OCI-LY3 (cell line): ENCODE measurements at regions not wholly inside any gene's neighbourhood (a gene's known extent, or its start where the extent isn't known, plus 50 kb on each side); places are given as distances from the start of the nearest gene placed in this dataset.
"Not testable (repeated sequence)": the region's sequence is repeated elsewhere in the genome, so short reads cannot be mapped to it uniquely, and the experiment has no call there.

Experiments used
- H2AFZ ChIP-seq: fragments of 200-600, 300-600 bp; shearing (Covaris generic); 2 replicates; pipeline ENCODE4 v1.6.0; 2014; ENCODE audit warnings: antibody characterized with exemption, low read depth, low read length
- H3K27ac ChIP-seq: fragments of 200-600, 300-600 bp; sonication (generic); 2 replicates; pipeline ENCODE4 v1.5.1; 2014; ENCODE audit warnings: mild to moderate bottlenecking, low read length, moderate library complexity, mixed read lengths
- H3K27me3 ChIP-seq: fragments of 200-600, 300-600 bp; sonication (generic); 2 replicates; pipeline ENCODE4 v1.6.1; 2014; ENCODE audit warnings: low read depth, low read length, mixed read lengths
- H3K36me3 ChIP-seq: fragments of 200-600, 300-600 bp; sonication (generic); replicated peaks from 2 replicates; pipeline ENCODE3; 2014; ENCODE audit warnings: low read depth, low read length, mixed read lengths
- H3K4me1 ChIP-seq: fragments of 300-600, 200-600 bp; sonication (generic); 2 replicates; pipeline ENCODE4 v1.6.1; 2014; ENCODE audit warnings: low read length, mixed read lengths
- H3K4me2 ChIP-seq: fragments of 200-600, 300-600 bp; sonication (generic); 2 replicates; pipeline ENCODE4 v1.6.1; 2014; ENCODE audit warnings: low read length, mixed read lengths
- H3K4me3 ChIP-seq: fragments of 300-600, 200-600 bp; sonication (generic); 2 replicates; pipeline ENCODE4 v1.5.1; 2014; ENCODE audit warnings: antibody characterized with exemption, mild to moderate bottlenecking, low read length, moderate library complexity
- H3K79me2 ChIP-seq: fragments of 300-600, 200-600 bp; shearing (Covaris generic); 2 replicates; pipeline ENCODE4 v1.6.1; 2014; ENCODE audit warnings: mild to moderate bottlenecking, low read length, mixed read lengths
- H3K9ac ChIP-seq: fragments of 300-600, 200-600 bp; shearing (Covaris generic); 2 replicates; pipeline ENCODE4 v1.6.0; 2014; ENCODE audit warnings: mild to moderate bottlenecking, low read length, moderate library complexity
- H3K9me3 ChIP-seq: fragments of 200-600, 300-600 bp; shearing (Covaris generic); 2 replicates; pipeline ENCODE4 v1.6.1; 2014; ENCODE audit warnings: low read length, mixed read lengths; ENCODE audit not compliant: insufficient read depth
- H4K20me1 ChIP-seq: fragments of 200-600, 300-600 bp; sonication (generic); 2 replicates; pipeline ENCODE4 v1.6.1; 2016; ENCODE audit warnings: low read length, mixed read lengths; ENCODE audit not compliant: insufficient read depth
- EZH2phosphoT487 ChIP-seq: fragments of 200-600 bp; shearing (Covaris generic); IDR thresholded peaks from 2 replicates; pipeline ENCODE4 v1.6.1; 2018; ENCODE audit warnings: antibody characterized with exemption, mixed run types, low read depth
- TF ChIP-seq, protein P1 (sequence below): fragments of 200-600, 300-600 bp; sonication (generic); IDR thresholded peaks from 2 replicates; pipeline ENCODE4 v1.5.1; 2014; ENCODE audit warnings: antibody characterized with exemption, low read length, low read depth

DNA sequence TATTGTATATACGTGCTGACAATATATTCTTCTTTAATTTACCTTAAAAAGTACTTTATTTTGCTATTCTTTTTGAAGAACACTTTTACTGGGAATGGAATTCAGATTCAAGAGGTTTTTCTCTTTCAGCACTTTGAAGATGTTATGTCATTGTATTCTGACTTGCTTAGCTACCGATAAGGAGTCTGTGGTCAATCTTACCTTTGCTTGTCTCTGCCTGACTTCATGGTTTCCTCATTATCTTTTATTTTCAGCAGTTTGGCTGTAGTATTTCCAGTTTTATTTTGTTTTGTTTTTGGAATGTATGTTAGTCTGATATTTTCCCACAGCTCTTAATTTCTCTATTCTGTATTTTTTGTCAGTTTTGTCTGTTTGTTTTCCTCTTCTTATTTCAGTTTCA is 187.9 kb upstream of the SMIM30 start:
- H4K20me1 ChIP-seq: no peaks in the 10 kb centered on the region
- no peak overlapping the region for H2AFZ ChIP-seq
- H3K4me2 ChIP-seq: no peak overlapping the region
- H3K79me2 ChIP-seq: no peaks in the 10 kb centered on the region
- H3K27ac ChIP-seq: no peak overlapping the region
- no peak overlapping the region for H3K4me3 ChIP-seq
- no peak for TF ChIP-seq EZH2phosphoT487
- TF ChIP-seq, protein P1, sequence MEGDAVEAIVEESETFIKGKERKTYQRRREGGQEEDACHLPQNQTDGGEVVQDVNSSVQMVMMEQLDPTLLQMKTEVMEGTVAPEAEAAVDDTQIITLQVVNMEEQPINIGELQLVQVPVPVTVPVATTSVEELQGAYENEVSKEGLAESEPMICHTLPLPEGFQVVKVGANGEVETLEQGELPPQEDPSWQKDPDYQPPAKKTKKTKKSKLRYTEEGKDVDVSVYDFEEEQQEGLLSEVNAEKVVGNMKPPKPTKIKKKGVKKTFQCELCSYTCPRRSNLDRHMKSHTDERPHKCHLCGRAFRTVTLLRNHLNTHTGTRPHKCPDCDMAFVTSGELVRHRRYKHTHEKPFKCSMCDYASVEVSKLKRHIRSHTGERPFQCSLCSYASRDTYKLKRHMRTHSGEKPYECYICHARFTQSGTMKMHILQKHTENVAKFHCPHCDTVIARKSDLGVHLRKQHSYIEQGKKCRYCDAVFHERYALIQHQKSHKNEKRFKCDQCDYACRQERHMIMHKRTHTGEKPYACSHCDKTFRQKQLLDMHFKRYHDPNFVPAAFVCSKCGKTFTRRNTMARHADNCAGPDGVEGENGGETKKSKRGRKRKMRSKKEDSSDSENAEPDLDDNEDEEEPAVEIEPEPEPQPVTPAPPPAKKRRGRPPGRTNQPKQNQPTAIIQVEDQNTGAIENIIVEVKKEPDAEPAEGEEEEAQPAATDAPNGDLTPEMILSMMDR: no peak
- no peaks in the 10 kb centered on the region for H3K9me3 ChIP-seq
- H3K9ac ChIP-seq: no peak overlapping the region
- H3K27me3 ChIP-seq: no peaks in the 10 kb centered on the region
- peaks cover 19% of the 10 kb centered on the region for H3K4me1 ChIP-seq
- H3K36me3 ChIP-seq: no peaks in the 10 kb centered on the region

DNA sequence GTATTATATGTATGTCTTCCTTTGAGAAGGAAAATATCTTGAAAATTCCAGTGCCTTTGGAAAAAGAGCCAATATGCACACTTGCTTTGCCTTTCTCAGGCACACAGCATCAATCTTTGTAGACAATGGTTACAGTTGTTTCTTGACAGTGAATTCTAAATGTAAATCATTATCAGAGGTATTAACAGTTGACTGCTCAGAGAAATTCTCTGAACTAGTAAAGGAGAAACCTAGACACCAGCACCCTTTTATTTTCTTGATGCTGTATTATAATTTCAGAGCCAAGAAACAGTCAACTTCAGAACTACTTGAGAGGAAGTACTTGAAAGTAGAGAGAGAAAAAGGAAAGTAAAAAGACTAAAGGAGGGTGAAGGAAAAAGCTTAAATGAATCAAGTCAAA is 185.8 kb upstream of the SMIM30 start:
- peaks cover 19% of the 10 kb centered on the region for H3K4me1 ChIP-seq
- H3K9me3 ChIP-seq: no peaks in the 10 kb centered on the region
- H3K27ac ChIP-seq: no peak overlapping the region
- no peak overlapping the region for H2AFZ ChIP-seq
- H3K36me3 ChIP-seq: no peaks in the 10 kb centered on the region
- H4K20me1 ChIP-seq: no peaks in the 10 kb centered on the region
- H3K4me2 ChIP-seq: no peak overlapping the region
- no peak overlapping the region for H3K4me3 ChIP-seq
- no peaks in the 10 kb centered on the region for H3K27me3 ChIP-seq
- no peak overlapping the region for H3K9ac ChIP-seq
- no peak for TF ChIP-seq EZH2phosphoT487
- TF ChIP-seq, protein P1: no peak
- H3K79me2 ChIP-seq: no peaks in the 10 kb centered on the region

DNA sequence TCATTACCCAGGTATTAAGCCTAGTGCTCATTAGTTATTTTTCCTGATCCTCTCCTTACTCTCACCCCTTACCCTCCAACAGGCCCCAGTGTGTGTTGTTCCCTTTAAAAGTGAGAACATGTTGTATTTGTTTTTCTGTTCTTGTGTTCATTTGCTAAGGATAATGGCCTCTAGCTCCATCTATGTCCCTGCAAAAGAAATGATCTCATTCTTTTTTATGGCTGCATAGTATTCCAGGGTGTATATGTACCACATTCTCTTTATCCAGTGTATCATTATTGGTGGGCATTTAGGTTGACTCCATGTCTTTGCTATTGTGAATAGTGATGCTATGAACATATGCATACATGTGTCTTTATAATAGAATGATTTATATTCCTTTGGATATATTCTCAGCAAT is 185.0 kb upstream of the SMIM30 start:
- H4K20me1 ChIP-seq, H3K36me3 ChIP-seq, H2AFZ ChIP-seq, H3K4me2 ChIP-seq, H3K79me2 ChIP-seq, H3K27ac ChIP-seq, H3K9ac ChIP-seq, H3K27me3 ChIP-seq, H3K9me3 ChIP-seq, H3K4me3 ChIP-seq: not testable (repeated sequence)
- H3K4me1 ChIP-seq: peaks cover 19% of the 10 kb centered on the region

DNA sequence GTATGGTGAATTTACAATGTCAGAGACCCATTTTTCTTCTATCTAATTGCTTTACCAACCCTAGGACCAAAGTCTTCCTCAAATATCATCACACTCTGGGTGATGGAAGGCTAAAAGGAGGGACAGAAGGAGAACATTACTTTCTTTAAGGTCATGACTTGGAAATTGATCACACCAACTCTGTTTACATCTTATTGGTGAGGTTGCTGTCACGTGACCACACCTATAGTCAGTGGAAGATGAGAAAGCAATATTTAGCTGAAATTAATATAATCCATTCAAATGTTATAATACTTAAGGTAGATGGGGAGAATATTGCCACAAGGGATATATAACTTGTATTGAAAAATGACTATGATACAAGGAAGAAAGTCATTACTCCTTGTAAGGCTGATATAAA is 183.6 kb upstream of the SMIM30 start:
- H3K36me3 ChIP-seq: no peaks in the 10 kb centered on the region
- no peak overlapping the region for H3K4me3 ChIP-seq
- TF ChIP-seq, protein P1: no peak
- no peak for TF ChIP-seq EZH2phosphoT487
- H4K20me1 ChIP-seq: no peaks in the 10 kb centered on the region
- no peaks in the 10 kb centered on the region for H3K27me3 ChIP-seq
- H2AFZ ChIP-seq: no peak overlapping the region
- no peaks in the 10 kb centered on the region for H3K79me2 ChIP-seq
- no peak overlapping the region for H3K27ac ChIP-seq
- no peak overlapping the region for H3K9ac ChIP-seq
- peaks cover 19% of the 10 kb centered on the region for H3K4me1 ChIP-seq
- H3K9me3 ChIP-seq: no peaks in the 10 kb centered on the region
- 0 out of 2 replicates have a peak overlapping the region, but pooled peaks have one; percentile 1 for H3K4me2 ChIP-seq

DNA sequence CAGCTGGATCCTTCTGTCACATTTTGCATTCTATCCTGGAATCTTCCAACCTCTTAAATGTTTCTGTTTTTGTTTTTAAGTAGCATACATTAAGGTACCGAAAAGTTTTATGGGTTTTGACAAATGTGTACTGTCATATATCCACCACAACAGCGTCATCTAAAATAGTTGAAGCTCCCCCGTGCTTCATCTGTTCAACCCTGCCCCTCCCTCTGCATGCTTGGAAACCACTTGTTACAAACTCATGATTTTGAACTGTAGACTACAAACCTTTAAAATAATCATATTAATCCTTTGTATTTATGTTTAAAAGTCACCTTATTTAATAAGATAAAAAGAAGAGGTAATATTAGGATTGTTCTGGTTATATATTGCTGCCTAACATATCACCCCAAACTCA is 182.8 kb upstream of the SMIM30 start:
- Histone ChIP-seq H3K4me2 (no peak overlapping the region), H3K4me3 (no peak overlapping the region), H3K4me1 (peaks cover 19% of the 10 kb centered on the region), H3K36me3 (no peaks in the 10 kb centered on the region), H3K27ac (no peak overlapping the region), H3K27me3 (no peaks in the 10 kb centered on the region), H3K9me3 (no peaks in the 10 kb centered on the region), H2AFZ (no peak overlapping the region), H3K79me2 (no peaks in the 10 kb centered on the region), H3K9ac (no peak overlapping the region), H4K20me1 (no peaks in the 10 kb centered on the region)
- TF ChIP-seq, protein P1: no peak
- no peak for TF ChIP-seq EZH2phosphoT487
